GM19025 (cell line): ENCODE measurements at regions not wholly inside any gene's neighbourhood (a gene's known extent, or its start where the extent isn't known, plus 50 kb on each side); places are given as distances from the start of the nearest gene placed in this dataset.
"Not testable (repeated sequence)": the region's sequence is repeated elsewhere in the genome, so short reads cannot be mapped to it uniquely, and the experiment has no call there.

ENCODE experiments used
- ATAC-seq: cut with Tn5 transposase; IDR thresholded peaks from one replicate; pipeline ENCODE4 v1.9.1; 2021; ENCODE audit warnings: mild to moderate bottlenecking, low read depth, moderate library complexity; ENCODE audit not compliant: unreplicated experiment

DNA sequence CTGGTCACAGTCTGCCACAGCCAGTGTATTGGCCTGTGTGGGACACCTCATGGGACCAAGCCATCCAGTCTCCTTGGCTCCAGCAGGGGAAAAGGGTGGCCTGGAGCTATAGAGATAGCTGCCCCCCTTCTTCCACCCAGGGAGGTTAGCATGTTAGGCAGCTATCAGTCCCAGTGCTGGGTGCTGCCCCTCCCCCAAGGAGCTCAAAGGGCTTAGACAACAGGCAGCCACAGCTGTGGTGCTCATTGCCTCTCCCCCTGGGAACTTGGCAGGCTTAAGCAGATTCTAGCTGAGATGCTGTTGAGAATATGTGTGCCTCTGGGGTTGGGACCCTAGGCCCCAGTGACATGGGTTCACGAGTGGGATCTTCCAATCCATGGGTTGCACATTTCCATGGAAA lies 226.0 kb upstream of the PTGER4 start:
- peak; percentile 27 for ATAC-seq

GRCh38 chr5:40452874-40453624 lies 226.7 kb upstream of the PTGER4 start:
- ATAC-seq: peak; percentile 67

- no peak for ATAC-seq
Measured at GRCh38 chr5:40447438-40447837, 232.3 kb upstream of the PTGER4 start.

DNA sequence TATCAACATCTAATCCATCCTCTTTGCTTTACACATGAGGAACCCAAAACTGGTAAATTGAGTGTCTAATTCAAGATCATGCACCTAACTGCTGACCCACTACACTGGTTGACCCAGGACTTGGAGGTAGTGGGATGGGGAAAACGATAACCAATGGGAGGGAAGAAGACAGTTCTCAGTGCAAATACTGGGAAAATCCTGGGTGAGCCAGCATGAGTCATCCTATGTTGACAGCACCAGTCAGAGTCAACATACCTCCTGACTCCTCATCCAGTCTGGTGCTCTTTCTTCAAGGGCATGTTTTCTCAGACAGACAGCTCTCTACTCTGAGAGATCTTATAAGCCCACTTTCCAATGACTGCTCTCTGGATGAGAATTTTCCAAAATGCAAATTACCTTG lies 232.8 kb upstream of the PTGER4 start:
- no peak for ATAC-seq

- ATAC-seq: peak; percentile 40
Measured at GRCh38 chr5:40442346-40442745, 237.4 kb upstream of the PTGER4 start.

DNA sequence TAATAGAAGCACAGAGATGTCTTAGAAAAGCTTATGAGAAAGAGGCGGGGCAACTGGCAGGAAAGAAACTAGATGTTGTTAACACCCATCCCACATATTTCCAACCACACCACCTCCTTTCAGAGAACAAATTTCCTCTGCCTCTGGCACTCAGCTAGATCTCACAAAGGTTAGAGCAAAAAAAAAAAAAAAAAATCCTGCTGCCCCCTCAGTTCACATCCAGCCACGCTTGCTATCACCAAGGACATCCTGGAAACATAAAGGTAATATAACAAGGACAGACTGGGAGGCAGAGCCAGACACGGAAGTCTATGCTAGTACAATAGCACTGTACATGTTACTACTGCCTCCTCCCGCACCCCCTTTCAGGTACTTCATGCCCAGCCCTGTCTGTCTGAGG lies 238.0 kb upstream of the PTGER4 start:
- no peak for ATAC-seq

GRCh38 chr5:40440746-40441145 lies 239.0 kb upstream of the PTGER4 start:
- ATAC-seq: no peak

DNA sequence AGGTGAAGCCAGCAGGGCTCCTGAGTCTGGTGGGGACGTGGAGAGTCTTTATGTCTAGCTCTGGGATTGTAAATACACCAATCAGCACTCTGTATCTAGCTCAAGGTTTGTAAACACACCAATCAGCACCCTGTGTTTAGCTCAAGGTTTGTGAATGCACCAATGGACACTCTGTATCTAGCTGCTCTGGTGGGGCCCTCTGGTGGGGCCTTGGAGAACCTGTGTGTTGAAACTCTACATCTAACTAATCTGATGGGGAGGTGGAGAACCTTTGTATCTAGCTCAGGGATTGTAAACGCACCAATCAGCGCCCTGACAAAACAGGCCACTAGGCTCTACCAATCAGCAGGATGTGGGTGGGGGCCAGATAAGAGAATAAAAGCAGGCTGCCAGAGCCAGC lies 240.6 kb upstream of the PTGER4 start:
- not testable (repeated sequence) for ATAC-seq

- ATAC-seq: not testable (repeated sequence)
Measured at GRCh38 chr5:40438646-40439045, 241.1 kb upstream of the PTGER4 start.

DNA sequence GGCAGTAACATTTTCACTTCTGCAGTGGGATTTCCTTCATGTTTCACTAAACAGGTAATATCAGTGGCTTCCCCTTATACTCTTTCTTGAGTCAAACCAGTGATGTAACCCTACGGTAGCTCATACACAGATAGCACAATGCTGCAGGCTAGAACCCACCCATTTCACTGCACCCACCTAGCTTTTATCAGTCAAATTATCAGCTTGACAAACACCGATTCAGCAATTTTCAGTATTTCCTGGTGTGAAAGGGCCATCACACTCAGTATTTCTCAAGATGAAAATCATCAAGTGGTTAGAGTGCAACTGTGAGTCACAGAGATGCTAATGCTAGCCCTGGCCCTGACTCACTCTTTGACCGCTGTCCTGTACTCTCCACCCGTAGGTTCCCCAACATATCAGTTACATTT lies 242.3 kb upstream of the PTGER4 start:
- ATAC-seq: peak; percentile 34

GRCh38 chr5:40436535-40437237 lies 243.0 kb upstream of the PTGER4 start:
- ATAC-seq: peak; percentile 54

GRCh38 chr5:40435706-40436105 lies 244.0 kb upstream of the PTGER4 start:
- not testable (repeated sequence) for ATAC-seq

- no peak for ATAC-seq
Measured at GRCh38 chr5:40432836-40433235, 246.9 kb upstream of the PTGER4 start.

DNA sequence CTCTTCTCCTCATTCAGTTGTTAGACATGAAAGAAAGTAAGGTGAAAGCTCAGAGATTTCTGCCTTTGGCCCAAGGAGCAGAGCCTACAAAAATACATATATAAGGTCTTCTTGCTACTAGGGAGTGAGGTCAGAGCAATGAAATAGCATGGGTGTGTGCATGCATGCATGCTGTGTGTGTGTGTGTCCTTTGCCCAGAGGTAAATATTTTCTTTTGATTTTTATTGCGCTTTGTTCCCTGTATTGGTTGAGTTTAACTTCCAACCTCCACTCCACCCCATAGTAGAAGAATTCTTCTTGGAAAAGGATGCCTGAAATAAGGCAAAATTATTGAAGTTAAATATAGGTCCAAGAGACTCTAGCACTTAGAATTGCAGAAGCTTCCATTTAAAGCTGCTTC lies 248.0 kb upstream of the PTGER4 start:
- no peak for ATAC-seq

GRCh38 chr5:40430101-40430710 lies 249.5 kb upstream of the PTGER4 start:
- no peak for ATAC-seq

DNA sequence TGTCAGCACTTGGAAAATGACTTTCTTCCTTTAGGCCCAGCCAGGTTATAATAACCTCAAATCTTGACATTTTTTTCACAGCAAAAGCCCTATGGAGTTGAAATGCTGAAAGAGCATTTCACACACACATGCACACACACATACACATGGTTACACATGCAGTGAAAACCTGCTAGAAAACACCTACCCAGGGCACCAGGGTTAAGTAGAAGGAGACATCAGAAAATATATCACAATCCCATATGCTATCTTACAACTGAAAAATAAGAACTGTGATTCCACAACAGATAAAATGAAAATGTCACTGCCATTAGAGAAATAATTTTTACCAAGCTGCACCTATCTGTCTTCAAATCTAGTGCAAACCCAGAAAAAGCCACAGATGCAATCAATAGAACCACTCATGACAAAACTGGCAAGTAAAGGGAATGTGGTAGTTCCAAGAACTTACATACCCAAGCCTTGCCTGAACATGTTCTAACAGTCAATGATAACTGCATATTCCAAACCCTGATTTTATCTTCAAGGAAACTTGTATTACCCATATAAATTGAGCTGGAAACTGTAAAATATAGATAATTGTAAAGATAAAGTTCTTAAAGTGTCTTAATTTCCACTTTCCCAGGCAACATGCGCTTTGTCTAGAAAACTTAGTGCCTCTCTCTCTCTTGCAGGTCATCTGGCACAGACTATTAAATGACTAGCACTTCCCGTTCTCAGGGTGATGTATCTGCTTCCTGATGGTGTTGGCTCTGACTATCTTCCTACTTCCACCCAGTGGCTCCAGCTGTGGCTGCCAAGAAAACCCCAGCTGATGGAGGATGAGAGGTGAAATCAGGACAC lies 250.2 kb upstream of the PTGER4 start:
- no peak for ATAC-seq

- no peak for ATAC-seq
Measured at GRCh38 chr5:40428815-40429214, 250.9 kb upstream of the PTGER4 start.

- no peak for ATAC-seq
Measured at GRCh38 chr5:40428126-40428525, 251.6 kb upstream of the PTGER4 start.

DNA sequence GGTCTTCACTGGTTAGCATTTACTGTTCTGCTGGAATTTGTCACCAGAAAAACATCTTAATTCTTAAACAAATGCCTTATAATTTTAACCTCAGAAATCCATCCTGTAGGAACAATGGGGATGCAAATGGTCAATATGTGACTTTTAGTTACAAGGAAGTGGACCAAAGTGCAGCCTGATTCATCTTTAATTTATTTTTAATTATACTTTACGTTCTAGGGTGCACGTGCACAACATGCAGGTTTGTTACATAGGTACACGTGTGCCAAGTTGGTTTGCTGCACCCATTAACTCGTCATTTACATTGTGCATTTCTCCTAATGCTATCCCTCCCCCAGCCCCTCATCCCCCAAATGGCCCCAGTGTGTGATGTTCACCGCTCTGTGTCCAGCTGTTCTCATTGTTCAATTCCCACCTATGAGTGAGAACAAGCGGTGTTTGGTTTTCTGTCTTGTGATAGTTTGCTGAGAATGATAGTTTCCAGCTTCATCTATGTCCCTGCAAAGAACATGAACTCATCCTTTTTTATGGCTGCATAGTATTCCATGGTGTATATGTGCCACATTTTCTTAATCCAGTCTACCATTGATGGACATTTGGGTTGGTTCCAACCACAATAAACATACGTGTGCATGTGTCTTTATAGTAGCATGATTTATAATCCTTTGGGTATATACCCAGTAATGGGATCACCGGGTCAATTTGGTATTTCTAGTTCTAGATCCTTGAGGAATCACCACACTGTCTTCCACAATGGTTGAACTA lies 262.5 kb upstream of the PTGER4 start:
- not testable (repeated sequence) for ATAC-seq

- no peak for ATAC-seq
Measured at GRCh38 chr5:40416588-40416987, 263.1 kb upstream of the PTGER4 start.
